WERI-Rb-1 (cell line): ENCODE measurements at regions not wholly inside any gene's neighbourhood (a gene's known extent, or its start where the extent isn't known, plus 50 kb on each side); places are given as distances from the start of the nearest gene placed in this dataset.

Source experiments
- DNase-seq: peaks from one replicate; pipeline ENCODE4 v3.0.0-alpha.2; 2020
- H3K27ac ChIP-seq: fragments of 250-450 bp; sonication (Bioruptor Pico); 2 replicates; pipeline ENCODE4 v1.5.1; 2020; ENCODE audit warnings: mild to moderate bottlenecking, moderate library complexity
- H3K27me3 ChIP-seq: fragments of 250-450 bp; sonication (Bioruptor Pico); 2 replicates; pipeline ENCODE4 v1.5.1; 2021; ENCODE audit warnings: mild to moderate bottlenecking, low read depth, moderate library complexity; ENCODE audit not compliant: insufficient read depth, severe bottlenecking
- H3K36me3 ChIP-seq: fragments of 250-450 bp; sonication (Bioruptor Pico); 2 replicates; pipeline ENCODE4 v1.5.1; 2020; ENCODE audit warnings: mild to moderate bottlenecking, moderate library complexity
- H3K4me3 ChIP-seq: 2 replicates; pipeline ENCODE4 v1.5.1; 2011; ENCODE audit warnings: low read depth, mild to moderate bottlenecking, control low read depth, low read length
- H3K9me3 ChIP-seq: fragments of 250-450 bp; sonication (Bioruptor Pico); 2 replicates; pipeline ENCODE4 v1.5.1; 2021; ENCODE audit warnings: mild to moderate bottlenecking, moderate library complexity; ENCODE audit not compliant: severe bottlenecking
- TF ChIP-seq, protein P1 (sequence below): IDR thresholded peaks from 2 replicates; pipeline ENCODE4 v1.5.1; 2011; ENCODE audit warnings: low read depth, mild to moderate bottlenecking, control low read depth, inconsistent platforms, low read length

DNA sequence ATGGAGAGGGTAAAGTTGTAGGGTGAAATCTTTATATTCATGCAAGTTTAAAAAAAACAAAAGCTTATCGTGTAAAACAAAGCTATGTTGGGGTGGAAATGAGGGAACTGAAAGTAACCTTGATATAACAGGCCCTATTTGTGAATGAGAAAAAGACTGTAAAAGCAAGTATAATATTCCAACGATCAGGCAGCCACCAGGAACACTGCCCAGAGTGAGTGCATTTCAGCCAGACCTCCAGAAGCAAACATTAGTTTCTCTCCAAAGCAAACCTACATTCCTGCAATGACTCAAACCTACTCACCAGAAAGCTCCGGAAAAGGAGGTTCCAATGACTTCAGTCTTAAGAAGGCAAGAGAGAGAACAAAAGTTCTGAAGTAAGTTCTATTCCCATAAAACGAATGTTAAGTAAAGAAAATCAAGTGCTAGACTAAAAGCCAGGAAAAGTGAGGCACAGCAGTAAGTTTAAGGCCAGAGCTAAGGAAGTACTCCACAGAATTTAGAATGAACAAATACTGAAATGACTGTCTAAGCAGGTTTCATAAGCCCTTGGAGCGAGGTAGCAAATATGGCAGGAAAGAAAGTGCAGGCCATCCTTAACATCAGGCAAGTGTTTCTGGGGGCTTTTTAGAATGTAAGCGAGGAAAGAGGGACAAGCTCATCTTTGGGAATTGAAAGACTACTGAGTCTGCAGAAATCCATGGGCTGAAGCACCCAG, 493.1 kb downstream of the XPNPEP1 start:
- TF ChIP-seq, protein P1, sequence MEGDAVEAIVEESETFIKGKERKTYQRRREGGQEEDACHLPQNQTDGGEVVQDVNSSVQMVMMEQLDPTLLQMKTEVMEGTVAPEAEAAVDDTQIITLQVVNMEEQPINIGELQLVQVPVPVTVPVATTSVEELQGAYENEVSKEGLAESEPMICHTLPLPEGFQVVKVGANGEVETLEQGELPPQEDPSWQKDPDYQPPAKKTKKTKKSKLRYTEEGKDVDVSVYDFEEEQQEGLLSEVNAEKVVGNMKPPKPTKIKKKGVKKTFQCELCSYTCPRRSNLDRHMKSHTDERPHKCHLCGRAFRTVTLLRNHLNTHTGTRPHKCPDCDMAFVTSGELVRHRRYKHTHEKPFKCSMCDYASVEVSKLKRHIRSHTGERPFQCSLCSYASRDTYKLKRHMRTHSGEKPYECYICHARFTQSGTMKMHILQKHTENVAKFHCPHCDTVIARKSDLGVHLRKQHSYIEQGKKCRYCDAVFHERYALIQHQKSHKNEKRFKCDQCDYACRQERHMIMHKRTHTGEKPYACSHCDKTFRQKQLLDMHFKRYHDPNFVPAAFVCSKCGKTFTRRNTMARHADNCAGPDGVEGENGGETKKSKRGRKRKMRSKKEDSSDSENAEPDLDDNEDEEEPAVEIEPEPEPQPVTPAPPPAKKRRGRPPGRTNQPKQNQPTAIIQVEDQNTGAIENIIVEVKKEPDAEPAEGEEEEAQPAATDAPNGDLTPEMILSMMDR: no peak
- no peaks in the 10 kb centered on the region for H3K27me3 ChIP-seq
- H3K36me3 ChIP-seq: no peaks in the 10 kb centered on the region
- DNase-seq: no peak
- H3K27ac ChIP-seq: no peak overlapping the region
- no peaks in the 10 kb centered on the region for H3K9me3 ChIP-seq
- no peak overlapping the region for H3K4me3 ChIP-seq

DNA sequence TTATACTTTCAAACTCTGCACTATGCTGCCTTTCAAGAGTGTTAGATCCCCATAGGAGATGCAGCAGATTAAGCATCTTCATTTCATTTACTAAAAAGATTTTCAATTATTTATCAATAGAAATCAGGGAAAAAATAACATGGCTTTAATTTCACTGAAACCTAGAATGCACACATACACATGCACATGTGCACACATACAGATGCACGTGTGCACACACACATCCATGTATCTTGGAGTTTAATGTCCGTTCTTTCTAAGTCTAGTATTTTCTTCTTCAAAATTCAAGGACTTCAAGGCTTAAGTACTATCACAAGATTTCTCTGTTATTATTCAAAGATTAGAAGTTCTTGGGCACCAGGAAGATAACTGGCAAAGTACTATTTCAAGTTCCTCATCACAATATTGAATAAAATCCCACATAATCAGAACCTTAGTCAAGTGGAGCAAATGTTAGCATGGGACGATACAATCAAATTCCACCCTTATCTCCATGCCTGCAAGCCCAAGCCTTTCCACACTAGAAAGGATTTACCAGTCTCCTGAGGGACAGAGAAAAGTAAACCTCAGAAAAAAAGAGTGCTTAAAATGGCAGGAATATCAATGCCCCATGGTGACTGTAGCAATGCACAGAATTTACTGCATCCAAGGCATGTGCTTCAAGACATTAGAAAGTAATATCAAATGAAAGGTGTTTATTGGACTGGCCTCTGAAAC, 494.4 kb downstream of the XPNPEP1 start:
- DNase-seq: no peak
- Histone ChIP-seq H3K27me3 (no peaks in the 10 kb centered on the region), H3K36me3 (no peaks in the 10 kb centered on the region), H3K27ac (no peak overlapping the region), H3K4me3 (no peak overlapping the region), H3K9me3 (no peaks in the 10 kb centered on the region)
- TF ChIP-seq, protein P1: no peak

DNA sequence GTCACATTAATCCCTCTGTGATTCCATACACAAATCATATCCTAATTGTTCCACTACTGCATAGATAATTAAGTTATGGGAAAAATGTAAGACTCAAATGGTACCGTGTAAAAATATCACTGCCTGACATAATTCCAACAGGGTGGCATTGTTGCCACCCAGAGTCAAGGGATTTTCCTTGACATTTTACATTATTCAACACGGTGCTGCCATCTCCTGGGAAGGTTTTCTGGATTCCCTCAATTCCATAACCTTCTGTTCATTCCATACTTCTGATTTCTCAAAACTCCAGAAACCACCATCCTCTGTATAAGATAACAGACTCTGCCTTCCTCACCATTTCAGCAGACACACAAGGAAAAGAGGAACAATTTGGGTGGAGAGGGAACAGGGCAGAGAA, 495.9 kb downstream of the XPNPEP1 start:
- Histone ChIP-seq H3K27me3 (no peaks in the 10 kb centered on the region), H3K27ac (no peak overlapping the region), H3K9me3 (no peaks in the 10 kb centered on the region), H3K4me3 (no peak overlapping the region), H3K36me3 (no peaks in the 10 kb centered on the region)
- TF ChIP-seq, protein P1: 0 out of 2 replicates have a peak, but pooled peaks have one; percentile 15
- DNase-seq: peak; percentile 10

DNA sequence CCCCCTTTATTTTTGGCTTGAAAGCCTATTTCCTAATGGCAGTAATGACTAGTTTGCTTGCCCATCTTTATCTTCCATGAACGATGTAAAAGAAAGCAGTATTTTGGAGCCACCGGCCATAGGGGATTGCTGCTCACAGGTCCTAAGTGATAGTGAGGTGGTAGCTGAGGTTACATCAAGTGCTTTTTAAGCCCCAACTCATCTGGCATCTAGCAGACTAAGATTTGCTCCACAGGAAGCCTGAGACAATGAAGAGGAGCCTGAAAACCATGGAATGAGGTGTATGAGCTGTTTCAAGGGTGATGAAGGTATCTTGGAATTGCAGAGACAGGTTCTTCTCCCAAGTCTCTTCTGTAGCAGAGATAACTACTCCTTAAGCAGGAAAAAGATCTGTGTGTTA, 496.3 kb downstream of the XPNPEP1 start:
- no peak overlapping the region for H3K27ac ChIP-seq
- DNase-seq: no peak
- H3K36me3 ChIP-seq: no peaks in the 10 kb centered on the region
- TF ChIP-seq, protein P1: no peak
- no peak overlapping the region for H3K4me3 ChIP-seq
- no peaks in the 10 kb centered on the region for H3K9me3 ChIP-seq
- H3K27me3 ChIP-seq: no peaks in the 10 kb centered on the region

DNA sequence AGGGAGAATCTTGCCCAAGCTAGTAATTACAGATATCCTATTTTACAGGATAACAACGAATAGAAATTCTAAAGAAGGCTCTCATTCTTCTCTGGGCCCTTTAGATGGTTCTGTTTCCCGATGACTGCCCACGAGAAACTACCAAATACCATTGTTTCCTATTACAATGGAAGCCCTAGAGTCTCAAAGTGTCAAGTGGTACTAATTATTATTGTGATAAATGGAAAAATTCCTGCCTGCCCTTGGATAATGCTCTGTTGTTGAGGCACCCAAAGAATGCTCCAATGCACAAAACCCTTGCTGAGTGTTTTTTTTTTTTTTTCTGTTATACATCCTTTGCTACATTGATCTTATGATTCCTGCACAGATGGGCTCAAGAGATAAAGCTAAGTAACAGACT, 504.5 kb downstream of the XPNPEP1 start:
- no peak for DNase-seq
- no peak overlapping the region for H3K4me3 ChIP-seq
- no peaks in the 10 kb centered on the region for H3K36me3 ChIP-seq
- no peaks in the 10 kb centered on the region for H3K9me3 ChIP-seq
- H3K27ac ChIP-seq: no peak overlapping the region
- TF ChIP-seq, protein P1: no peak
- H3K27me3 ChIP-seq: no peaks in the 10 kb centered on the region
